ENCODE measurements at regions not wholly inside any gene's neighbourhood (a gene's known extent, or its start where the extent isn't known, plus 50 kb on each side); places are given as distances from the start of the nearest gene placed in this dataset.

DNA sequence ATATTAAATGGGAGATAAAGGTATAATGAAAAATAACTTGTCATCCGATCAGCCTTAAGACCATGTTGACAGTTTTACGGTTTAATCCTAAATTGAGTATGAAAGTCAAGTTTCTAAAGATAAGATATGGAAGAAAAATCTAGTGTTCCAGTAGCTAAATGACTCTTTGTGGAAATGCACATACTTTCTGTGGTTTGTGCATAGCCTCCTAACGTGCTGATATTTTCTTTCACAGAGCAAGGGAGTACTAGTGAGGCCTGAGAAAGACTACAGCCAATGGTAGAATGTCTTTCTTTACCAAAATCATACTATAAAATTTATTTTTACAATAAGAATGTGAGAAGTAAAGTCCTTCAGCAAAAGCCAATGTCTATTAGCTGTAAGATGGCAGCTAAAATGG, 430.6 kb upstream of the RGMA start:
- Histone ChIP-seq H3K9me3 (ENCODE audit: low read depth, low read length) (no peaks in the 10 kb centered on the region), H3K27ac (no peak overlapping the region), H3K9ac (ENCODE audit: insufficient read length) (no peak overlapping the region), H3K36me3 (ENCODE audit: insufficient read depth, low read length) (no peaks in the 10 kb centered on the region), H3K4me3 (no peak overlapping the region)
- no peak for TF ChIP-seq FOXP2 (optimal IDR thresholded peaks at IDR 0.05; ENCODE audit: control extremely low read depth, extremely low read length, insufficient read depth)
- TF ChIP-seq EZH2 (IDR thresholded peaks at IDR 0.05) = no peak
- TF ChIP-seq POLR2AphosphoS5 (IDR thresholded peaks at IDR 0.05; ENCODE audit: borderline replicate concordance, low read depth, low read length) = no peak
- DNase-seq (ENCODE audit: low read depth, low spot score) = no peak

DNA sequence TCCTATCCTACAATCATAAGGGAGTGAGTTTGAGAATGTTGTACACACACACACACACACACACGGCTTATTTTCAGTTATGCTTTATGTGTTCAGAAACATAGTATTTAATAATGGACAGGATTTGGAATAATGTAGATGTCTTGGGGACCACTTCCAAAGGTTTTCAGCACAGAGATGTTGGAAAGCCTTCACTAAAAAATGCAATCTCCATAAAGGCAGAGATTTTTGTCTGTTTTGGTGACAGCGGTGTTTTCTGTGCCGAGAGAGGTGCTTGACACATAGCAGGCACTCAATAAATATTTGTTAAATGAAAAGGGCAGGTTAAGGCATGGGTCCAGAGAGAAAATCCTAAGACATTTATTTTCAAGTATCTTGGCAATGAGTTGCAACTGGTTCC, 428.2 kb upstream of the RGMA start:
- H3K27ac ChIP-seq = no peak overlapping the region
- H3K36me3 ChIP-seq (ENCODE audit: insufficient read depth, low read length) = no peaks in the 10 kb centered on the region
- no peak overlapping the region for H3K4me3 ChIP-seq
- TF ChIP-seq POLR2AphosphoS5 (IDR thresholded peaks at IDR 0.05; ENCODE audit: borderline replicate concordance, low read depth, low read length) = no peak
- H3K9ac ChIP-seq (ENCODE audit: insufficient read length) = no peak overlapping the region
- no peaks in the 10 kb centered on the region for H3K9me3 ChIP-seq (ENCODE audit: low read depth, low read length)
- DNase-seq (ENCODE audit: low read depth, low spot score) = no peak

DNA sequence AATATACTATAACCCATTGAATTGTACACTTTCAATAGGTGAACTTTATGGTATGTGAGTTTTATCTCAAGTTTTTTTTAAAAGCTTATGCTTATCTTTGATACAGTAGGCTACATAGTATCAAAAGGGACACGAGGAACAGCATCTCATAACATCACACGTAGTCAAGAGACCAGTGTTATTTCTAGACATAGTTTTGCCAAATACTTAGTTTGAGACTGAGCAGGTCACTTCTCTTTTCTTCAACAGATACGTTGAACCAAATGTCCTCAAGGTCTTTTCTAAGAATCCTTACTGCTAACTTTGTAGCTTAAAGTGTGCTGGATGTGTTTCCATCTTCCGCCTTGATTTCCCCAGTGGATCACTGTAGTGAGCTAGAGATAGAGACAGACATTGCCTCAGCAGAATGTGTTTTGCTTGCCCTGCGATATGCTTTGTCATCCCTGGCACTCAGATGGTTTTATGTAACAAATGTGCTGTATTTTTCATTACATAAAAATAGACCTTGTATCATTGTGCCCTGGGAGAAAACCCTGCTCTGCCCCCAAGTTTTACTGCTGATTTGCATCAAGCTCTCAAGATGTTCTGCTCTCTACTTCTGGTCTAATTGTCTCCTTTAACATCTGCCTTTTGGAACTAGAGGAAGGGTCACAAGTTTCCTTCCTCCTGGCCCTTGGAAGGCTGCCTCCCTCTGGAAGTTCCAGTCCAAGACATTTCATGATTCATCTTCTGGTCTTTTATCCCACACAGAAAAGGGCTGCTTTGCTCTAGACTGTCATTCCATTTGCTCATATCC, 426.4 kb upstream of the RGMA start:
- no peak for DNase-seq (ENCODE audit: low read depth, low spot score)
- H3K4me3 ChIP-seq = no peak overlapping the region

DNA sequence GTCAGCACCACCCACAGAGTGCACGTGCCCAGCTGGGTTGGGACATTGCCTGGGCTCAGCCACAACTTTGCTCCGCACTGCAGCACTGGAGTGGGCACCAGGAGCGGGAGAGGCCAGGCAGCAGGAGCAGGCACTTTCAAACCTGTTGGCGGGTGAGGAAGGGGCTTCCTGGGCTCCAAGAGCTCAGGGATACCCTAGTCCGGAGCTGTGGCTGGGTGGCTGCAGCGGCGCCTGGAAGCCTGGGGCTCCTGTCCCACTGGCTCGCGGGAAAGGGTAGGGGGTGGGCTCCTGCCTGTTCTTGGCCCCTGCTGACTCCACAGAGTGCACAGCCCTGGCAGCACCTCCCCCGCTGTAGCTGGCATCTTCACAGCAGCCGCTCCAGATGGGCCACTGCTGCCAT, 417.6 kb upstream of the RGMA start:
- Histone ChIP-seq H3K36me3 (ENCODE audit: insufficient read depth, low read length) (no peaks in the 10 kb centered on the region), H3K4me3 (no peak overlapping the region), H3K9ac (ENCODE audit: insufficient read length) (no peak overlapping the region), H3K9me3 (ENCODE audit: low read depth, low read length) (no peaks in the 10 kb centered on the region), H3K27ac (no peak overlapping the region)
- no peak for TF ChIP-seq EZH2 (IDR thresholded peaks at IDR 0.05)
- no peak for TF ChIP-seq FOXP2 (optimal IDR thresholded peaks at IDR 0.05; ENCODE audit: control extremely low read depth, extremely low read length, insufficient read depth)
- no peak for TF ChIP-seq POLR2AphosphoS5 (IDR thresholded peaks at IDR 0.05; ENCODE audit: borderline replicate concordance, low read depth, low read length)
- DNase-seq (ENCODE audit: low read depth, low spot score) = no peak

More for the DNA sequence above, 426.4 kb upstream of the RGMA start:
- Histone ChIP-seq H3K36me3 (ENCODE audit: insufficient read depth, low read length) (no peaks in the 10 kb centered on the region), H3K9me3 (ENCODE audit: low read depth, low read length) (no peaks in the 10 kb centered on the region), H3K9ac (ENCODE audit: insufficient read length) (no peak overlapping the region), H3K27ac (no peak overlapping the region)
- TF ChIP-seq EZH2 (IDR thresholded peaks at IDR 0.05) (no peak), POLR2AphosphoS5 (IDR thresholded peaks at IDR 0.05; ENCODE audit: borderline replicate concordance, low read depth, low read length) (no peak), FOXP2 (optimal IDR thresholded peaks at IDR 0.05; ENCODE audit: control extremely low read depth, extremely low read length, insufficient read depth) (no peak)

DNA sequence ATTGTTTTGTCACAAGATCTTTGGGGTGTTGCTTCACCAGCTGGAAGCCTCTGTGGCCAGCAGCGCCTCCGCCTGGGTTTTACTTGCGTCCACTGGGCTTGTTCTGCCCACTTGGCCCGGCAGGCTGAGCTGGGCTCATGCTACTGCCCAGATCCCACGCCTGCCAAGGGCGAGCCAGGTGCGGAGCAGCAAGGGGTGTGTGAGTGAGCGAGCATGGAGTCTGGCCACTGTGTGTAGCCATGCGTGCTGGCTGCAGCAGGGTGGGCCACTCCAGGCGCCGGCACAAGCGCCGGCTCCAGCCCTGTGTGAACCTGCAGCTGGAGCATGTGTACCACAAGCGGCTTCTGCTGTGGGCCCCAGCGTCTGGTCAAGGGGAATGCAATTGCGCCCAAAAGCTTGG, 416.5 kb upstream of the RGMA start:
- H3K27ac ChIP-seq = no peak overlapping the region
- no peak overlapping the region for H3K4me3 ChIP-seq
- no peak for TF ChIP-seq EZH2 (IDR thresholded peaks at IDR 0.05)
- no peak overlapping the region for H3K9ac ChIP-seq (ENCODE audit: insufficient read length)
- no peak for DNase-seq (ENCODE audit: low read depth, low spot score)
- H3K9me3 ChIP-seq (ENCODE audit: low read depth, low read length) = no peaks in the 10 kb centered on the region
- H3K36me3 ChIP-seq (ENCODE audit: insufficient read depth, low read length) = no peaks in the 10 kb centered on the region

DNA sequence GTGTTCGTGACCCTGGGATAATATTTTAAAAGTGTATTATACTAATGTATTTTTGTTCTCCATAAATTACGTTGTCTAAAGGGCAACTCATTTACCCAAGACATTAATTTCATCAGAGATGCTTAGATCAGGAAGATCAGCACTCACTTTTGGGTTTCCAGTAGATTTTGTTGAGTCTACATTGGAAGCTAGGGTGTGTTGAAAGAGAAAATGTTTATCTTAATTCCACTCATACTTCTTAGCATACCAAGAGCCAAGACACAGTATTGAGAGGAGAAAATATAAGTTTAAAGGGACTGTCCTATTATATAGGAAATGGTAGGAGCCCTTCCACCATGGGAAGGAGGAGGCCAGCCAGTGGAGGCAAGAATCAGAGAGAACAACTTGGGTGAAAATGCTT, 412.9 kb upstream of the RGMA start:
- no peak overlapping the region for H3K27ac ChIP-seq
- no peak for DNase-seq (ENCODE audit: low read depth, low spot score)

DNA sequence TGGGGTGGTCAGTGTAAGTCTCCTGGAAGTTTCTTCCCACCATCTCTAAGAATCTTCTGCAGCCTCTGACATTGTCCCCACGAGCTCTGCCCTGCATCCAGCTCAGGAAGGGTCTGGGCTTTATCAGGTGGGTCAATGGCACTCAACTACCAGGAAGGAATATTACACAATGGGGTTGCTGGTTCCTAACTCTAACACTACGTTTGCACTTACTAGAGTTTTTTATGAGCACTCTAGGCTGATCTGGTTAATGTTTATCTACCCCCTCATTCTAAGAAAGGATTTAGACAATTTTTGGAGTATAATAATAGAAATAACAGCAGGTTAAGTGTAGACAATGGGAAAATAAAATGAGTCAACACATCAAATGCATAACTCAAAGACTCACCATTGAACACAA, 411.1 kb upstream of the RGMA start:
- no peaks in the 10 kb centered on the region for H3K9me3 ChIP-seq (ENCODE audit: low read depth, low read length)
- TF ChIP-seq EZH2 (IDR thresholded peaks at IDR 0.05) (no peak), POLR2AphosphoS5 (IDR thresholded peaks at IDR 0.05; ENCODE audit: borderline replicate concordance, low read depth, low read length) (no peak), FOXP2 (optimal IDR thresholded peaks at IDR 0.05; ENCODE audit: control extremely low read depth, extremely low read length, insufficient read depth) (no peak)
- no peak overlapping the region for H3K27ac ChIP-seq
- H3K36me3 ChIP-seq (ENCODE audit: insufficient read depth, low read length) = no peaks in the 10 kb centered on the region
- no peak overlapping the region for H3K4me3 ChIP-seq
- H3K9ac ChIP-seq (ENCODE audit: insufficient read length) = no peak overlapping the region
- DNase-seq (ENCODE audit: low read depth, low spot score) = no peak

More for the DNA sequence above, 412.9 kb upstream of the RGMA start:
- Histone ChIP-seq H3K36me3 (ENCODE audit: insufficient read depth, low read length) (no peaks in the 10 kb centered on the region), H3K4me3 (no peak overlapping the region), H3K9me3 (ENCODE audit: low read depth, low read length) (no peaks in the 10 kb centered on the region), H3K9ac (ENCODE audit: insufficient read length) (no peak overlapping the region)
- no peak for TF ChIP-seq POLR2AphosphoS5 (IDR thresholded peaks at IDR 0.05; ENCODE audit: borderline replicate concordance, low read depth, low read length)
- TF ChIP-seq FOXP2 (optimal IDR thresholded peaks at IDR 0.05; ENCODE audit: control extremely low read depth, extremely low read length, insufficient read depth) = no peak
- TF ChIP-seq EZH2 (IDR thresholded peaks at IDR 0.05) = no peak

DNA sequence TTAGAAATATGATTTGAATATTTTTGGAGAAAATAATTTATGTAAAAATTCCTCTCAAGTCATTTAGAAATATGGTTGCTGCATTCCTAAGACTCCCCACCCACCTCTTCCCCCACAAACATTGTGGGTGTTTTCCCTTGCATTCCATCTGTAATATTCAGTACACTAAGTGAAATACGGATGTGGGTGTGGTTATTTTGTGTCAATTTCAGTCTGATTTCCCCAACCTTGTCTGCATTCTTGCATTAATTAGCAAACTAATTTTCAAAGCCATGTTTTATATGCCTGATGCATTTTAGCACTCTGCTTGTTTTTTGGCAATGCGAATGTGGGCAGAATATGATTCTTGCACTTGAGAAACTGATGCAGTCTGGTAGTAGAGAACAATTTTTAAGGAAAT, 408.3 kb upstream of the RGMA start:
- Histone ChIP-seq H3K36me3 (ENCODE audit: insufficient read depth, low read length) (no peaks in the 10 kb centered on the region), H3K9me3 (ENCODE audit: low read depth, low read length) (no peaks in the 10 kb centered on the region), H3K9ac (ENCODE audit: insufficient read length) (no peak overlapping the region), H3K27ac (no peak overlapping the region), H3K4me3 (no peak overlapping the region)
- no peak for TF ChIP-seq POLR2AphosphoS5 (IDR thresholded peaks at IDR 0.05; ENCODE audit: borderline replicate concordance, low read depth, low read length)
- TF ChIP-seq FOXP2 (optimal IDR thresholded peaks at IDR 0.05; ENCODE audit: control extremely low read depth, extremely low read length, insufficient read depth) = no peak
- TF ChIP-seq EZH2 (IDR thresholded peaks at IDR 0.05) = no peak
- no peak for DNase-seq (ENCODE audit: low read depth, low spot score)

DNA sequence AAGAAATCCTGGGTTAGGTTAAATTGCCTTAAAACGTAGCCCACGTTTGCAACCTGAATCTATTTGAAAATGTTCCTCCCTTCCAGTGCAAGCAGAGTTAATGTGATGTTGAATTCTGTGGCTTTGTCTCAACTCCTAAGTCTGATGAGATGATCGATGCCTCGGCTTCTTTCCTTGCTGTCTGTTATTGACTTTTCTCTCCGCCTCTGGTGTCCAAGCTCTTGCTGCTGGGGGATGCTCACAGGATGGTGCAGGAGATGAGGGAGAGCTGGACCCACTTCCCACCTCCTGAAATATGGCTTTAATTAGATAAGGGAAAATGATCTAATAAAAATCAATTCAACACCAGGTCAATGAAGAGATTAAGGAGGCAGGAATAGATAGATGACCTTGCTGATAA, 407.9 kb upstream of the RGMA start:
- TF ChIP-seq POLR2AphosphoS5 (IDR thresholded peaks at IDR 0.05; ENCODE audit: borderline replicate concordance, low read depth, low read length) (no peak), EZH2 (IDR thresholded peaks at IDR 0.05) (no peak), FOXP2 (optimal IDR thresholded peaks at IDR 0.05; ENCODE audit: control extremely low read depth, extremely low read length, insufficient read depth) (no peak)
- no peaks in the 10 kb centered on the region for H3K9me3 ChIP-seq (ENCODE audit: low read depth, low read length)
- no peak overlapping the region for H3K4me3 ChIP-seq
- no peak overlapping the region for H3K9ac ChIP-seq (ENCODE audit: insufficient read length)
- no peaks in the 10 kb centered on the region for H3K36me3 ChIP-seq (ENCODE audit: insufficient read depth, low read length)
- no peak for DNase-seq (ENCODE audit: low read depth, low spot score)
- no peak overlapping the region for H3K27ac ChIP-seq

Measured in SK-N-MC (cell line).